GM12878 (cell line): ENCODE measurements at regions not wholly inside any gene's neighbourhood (a gene's known extent, or its start where the extent isn't known, plus 50 kb on each side); places are given as distances from the start of the nearest gene placed in this dataset.
"Not testable (repeated sequence)": the region's sequence is repeated elsewhere in the genome, so short reads cannot be mapped to it uniquely, and the experiment has no call there.

Experiments
- CBFB ChIP-seq: IDR thresholded peaks from 2 replicates; pipeline ENCODE4 v1.6.1; 2016; ENCODE audit warnings: antibody characterized with exemption, low read depth
- EZH2 ChIP-seq: IDR thresholded peaks from 2 replicates; pipeline ENCODE4 v1.6.1; 2012; ENCODE audit warnings: low read depth, mild to moderate bottlenecking, control low read depth, inconsistent platforms, low read length, borderline replicate concordance; ENCODE audit not compliant: control insufficient read depth
- JUNB ChIP-seq: IDR thresholded peaks from 2 replicates; pipeline ENCODE4 v1.6.1; 2016; ENCODE audit warnings: antibody characterized with exemption, mild to moderate bottlenecking
- NBN ChIP-seq: fragments of 450-650 bp; IDR thresholded peaks from 2 replicates; pipeline ENCODE4 v1.6.1; 2016
- RAD21 ChIP-seq: IDR thresholded peaks from 2 replicates; pipeline ENCODE4 v1.6.1; 2011; ENCODE audit warnings: mild to moderate bottlenecking, low read depth, low read length, moderate library complexity; ENCODE audit not compliant: insufficient read depth
- RCOR1 ChIP-seq: conservative IDR thresholded peaks from 2 replicates; pipeline ENCODE4 v1.6.1; 2012; ENCODE audit warnings: low read depth, low read length, improper control_type of control experiment
- SP1 ChIP-seq: IDR thresholded peaks from one replicate; pipeline ENCODE4 v1.6.1; 2011; ENCODE audit warnings: low read depth, low read length
- TCF12 ChIP-seq: IDR thresholded peaks from 2 replicates; pipeline ENCODE4 v1.6.1; 2011; ENCODE audit warnings: low read depth, mild to moderate bottlenecking, low read length
- TCF7 ChIP-seq: IDR thresholded peaks from 2 replicates; pipeline ENCODE4 v1.6.1; 2014; ENCODE audit warnings: antibody characterized with exemption, borderline replicate concordance
- TF ChIP-seq, protein P1 (sequence below), 3 experiments: IDR thresholded peaks in 2 of 3; conservative IDR thresholded peaks in 1 of 3; 2 replicates each; pipeline ENCODE4 v1.5.1; 2011; ENCODE audit warnings: low read depth in 3 of 3, low read length in 3 of 3, mild to moderate bottlenecking in 3 of 3, control low read depth in 2 of 3, moderate library complexity in 2 of 3, inconsistent platforms in 1 of 3, mixed read lengths in 1 of 3; ENCODE audit not compliant: control insufficient read depth in 2 of 3, insufficient read depth in 1 of 3; ENCODE audit errors: extremely low read depth in 1 of 3

DNA sequence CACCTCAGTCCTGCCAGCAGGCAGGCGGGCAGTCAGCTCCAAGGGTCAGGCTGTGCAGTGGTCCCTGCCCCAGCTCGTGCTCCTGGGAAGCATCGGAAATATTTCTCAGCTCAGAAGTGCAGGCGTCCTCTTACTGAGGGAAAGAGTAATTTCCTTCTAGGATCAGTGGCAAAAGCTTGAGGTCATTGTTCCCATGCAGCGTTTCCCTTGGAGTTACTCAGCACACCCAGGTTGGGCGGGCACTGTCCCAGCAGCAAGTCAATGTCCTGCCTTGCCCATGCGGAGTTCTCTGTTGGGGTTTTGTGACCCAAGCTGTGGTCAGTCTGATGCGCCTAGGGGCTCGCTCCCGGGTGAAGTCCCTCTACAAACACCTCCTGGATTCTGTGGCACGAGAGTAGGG lies 69.4 kb upstream of the CRYM start:
- TF ChIP-seq RAD21, JUNB, EZH2, RCOR1, CBFB, NBN, TCF12, SP1, TCF7: not testable (repeated sequence)
- TF ChIP-seq, protein P1, sequence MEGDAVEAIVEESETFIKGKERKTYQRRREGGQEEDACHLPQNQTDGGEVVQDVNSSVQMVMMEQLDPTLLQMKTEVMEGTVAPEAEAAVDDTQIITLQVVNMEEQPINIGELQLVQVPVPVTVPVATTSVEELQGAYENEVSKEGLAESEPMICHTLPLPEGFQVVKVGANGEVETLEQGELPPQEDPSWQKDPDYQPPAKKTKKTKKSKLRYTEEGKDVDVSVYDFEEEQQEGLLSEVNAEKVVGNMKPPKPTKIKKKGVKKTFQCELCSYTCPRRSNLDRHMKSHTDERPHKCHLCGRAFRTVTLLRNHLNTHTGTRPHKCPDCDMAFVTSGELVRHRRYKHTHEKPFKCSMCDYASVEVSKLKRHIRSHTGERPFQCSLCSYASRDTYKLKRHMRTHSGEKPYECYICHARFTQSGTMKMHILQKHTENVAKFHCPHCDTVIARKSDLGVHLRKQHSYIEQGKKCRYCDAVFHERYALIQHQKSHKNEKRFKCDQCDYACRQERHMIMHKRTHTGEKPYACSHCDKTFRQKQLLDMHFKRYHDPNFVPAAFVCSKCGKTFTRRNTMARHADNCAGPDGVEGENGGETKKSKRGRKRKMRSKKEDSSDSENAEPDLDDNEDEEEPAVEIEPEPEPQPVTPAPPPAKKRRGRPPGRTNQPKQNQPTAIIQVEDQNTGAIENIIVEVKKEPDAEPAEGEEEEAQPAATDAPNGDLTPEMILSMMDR (IDR thresholded peaks at IDR 0.05 in 2 of 3, conservative IDR thresholded peaks at IDR 0.05 in 1 of 3; ENCODE audit: control insufficient read depth in 2 of 3, extremely low read depth in 1 of 3, insufficient read depth in 1 of 3, low read depth in 3 of 3, low read length in 3 of 3) = not testable (repeated sequence)
